ENCODE measurements at regions not wholly inside any gene's neighbourhood (a gene's known extent, or its start where the extent isn't known, plus 50 kb on each side); places are given as distances from the start of the nearest gene placed in this dataset.

GRCh38 chr20:57913156-57913930 lies 203.5 kb upstream of the PMEPA1 start:
- WGBS, 2 experiments (ENCODE audit: extremely low coverage in 2 of 2, insufficient read length in 1 of 2): 48% methylated on average over 2 of the region's 12 CpGs; no CpG with 5 or more reads in 1 of the 2 experiments
- H2BK120ac ChIP-seq (ENCODE audit: low read depth, low read length): no peak overlapping the region
- no peaks in the 10 kb centered on the region; the same call in 1 of the 2 replicates for H3K27me3 ChIP-seq (ENCODE audit: control insufficient read depth, insufficient read depth, low read length)

More at GRCh38 chr20:57913156-57913930, 203.5 kb upstream of the PMEPA1 start:
- no peaks in the 10 kb centered on the region for H3K36me3 ChIP-seq (ENCODE audit: control insufficient read depth, insufficient read depth, low read length)
- intact Hi-C loops (cut with micrococcal nuclease) (no loop called here), in situ Hi-C loops (cut with MboI; ENCODE audit: low sequenced_read_pairs) (no loop called here), dilution Hi-C loops (cut with HindIII; ENCODE audit: low sequenced_read_pairs, unreplicated experiment) (no loop called here)
- no peak overlapping the region for H3K9ac ChIP-seq (ENCODE audit: low read depth, low read length)
- no peak overlapping the region for H3K56ac ChIP-seq (ENCODE audit: extremely low read depth, insufficient read depth, low read length)
- no peak overlapping the region for H2BK5ac ChIP-seq (ENCODE audit: low read depth, low read length, poor library complexity, severe bottlenecking)
- H3K18ac ChIP-seq (ENCODE audit: low read depth, low read length): no peak overlapping the region
- no peak overlapping the region for H2BK15ac ChIP-seq (ENCODE audit: low read depth, low read length)
- H3K79me1 ChIP-seq (ENCODE audit: low read depth in 1 of 2, low read length in 2 of 2): no peaks in the 10 kb centered on the region
- TF ChIP-seq MXI1 (IDR thresholded peaks at IDR 0.05; ENCODE audit: borderline replicate concordance, low read depth, low read length) (no peak), FOS (IDR thresholded peaks at IDR 0.05; ENCODE audit: low read depth, low read length) (no peak), SMC3 (IDR thresholded peaks at IDR 0.05; ENCODE audit: low read depth, low read length) (no peak), MAZ (IDR thresholded peaks at IDR 0.05; ENCODE audit: borderline replicate concordance, low read depth, low read length) (no peak), NFE2L2 (IDR thresholded peaks at IDR 0.05; ENCODE audit: low read depth, low read length) (no peak), RAD21 (IDR thresholded peaks at IDR 0.05; ENCODE audit: low read length) (no peak), MAFK (IDR thresholded peaks at IDR 0.05; ENCODE audit: low read depth, low read length) (no peak), CEBPB (IDR thresholded peaks at IDR 0.05; ENCODE audit: low read depth, low read length) (no peak), RFX5 (IDR thresholded peaks at IDR 0.05; ENCODE audit: low read depth, low read length) (no peak), USF2 (IDR thresholded peaks at IDR 0.05; ENCODE audit: low read depth, low read length) (no peak), BHLHE40 (IDR thresholded peaks at IDR 0.05; ENCODE audit: low read depth, low read length) (no peak), RCOR1 (IDR thresholded peaks at IDR 0.05; ENCODE audit: insufficient replicate concordance, low read length) (no peak)
- TF ChIP-seq, protein P1, sequence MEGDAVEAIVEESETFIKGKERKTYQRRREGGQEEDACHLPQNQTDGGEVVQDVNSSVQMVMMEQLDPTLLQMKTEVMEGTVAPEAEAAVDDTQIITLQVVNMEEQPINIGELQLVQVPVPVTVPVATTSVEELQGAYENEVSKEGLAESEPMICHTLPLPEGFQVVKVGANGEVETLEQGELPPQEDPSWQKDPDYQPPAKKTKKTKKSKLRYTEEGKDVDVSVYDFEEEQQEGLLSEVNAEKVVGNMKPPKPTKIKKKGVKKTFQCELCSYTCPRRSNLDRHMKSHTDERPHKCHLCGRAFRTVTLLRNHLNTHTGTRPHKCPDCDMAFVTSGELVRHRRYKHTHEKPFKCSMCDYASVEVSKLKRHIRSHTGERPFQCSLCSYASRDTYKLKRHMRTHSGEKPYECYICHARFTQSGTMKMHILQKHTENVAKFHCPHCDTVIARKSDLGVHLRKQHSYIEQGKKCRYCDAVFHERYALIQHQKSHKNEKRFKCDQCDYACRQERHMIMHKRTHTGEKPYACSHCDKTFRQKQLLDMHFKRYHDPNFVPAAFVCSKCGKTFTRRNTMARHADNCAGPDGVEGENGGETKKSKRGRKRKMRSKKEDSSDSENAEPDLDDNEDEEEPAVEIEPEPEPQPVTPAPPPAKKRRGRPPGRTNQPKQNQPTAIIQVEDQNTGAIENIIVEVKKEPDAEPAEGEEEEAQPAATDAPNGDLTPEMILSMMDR (conservative IDR thresholded peaks at IDR 0.05; ENCODE audit: low read depth, low read length): no peak
- no TSS peak for BruUV-seq (replicated peaks)
- H4K8ac ChIP-seq (ENCODE audit: low read depth in 2 of 2, low read length in 2 of 2): no peak overlapping the region
- no peak overlapping the region for H3K4me2 ChIP-seq (ENCODE audit: low read depth, low read length)
- no peak overlapping the region for H4K91ac ChIP-seq (ENCODE audit: insufficient read depth, low read depth, low read length)
- H3K9me3 ChIP-seq (ENCODE audit: control insufficient read depth, insufficient read depth, low read length): no peaks in the 10 kb centered on the region
- no peaks in the 10 kb centered on the region for H3K9me1 ChIP-seq (ENCODE audit: insufficient read depth, low read length)
- H4K20me1 ChIP-seq (ENCODE audit: insufficient read depth, low read length): no peaks in the 10 kb centered on the region
- H3K14ac ChIP-seq (replicated peaks; ENCODE audit: low read depth, low read length): no peak overlapping the region
- H2AFZ ChIP-seq (replicated peaks; ENCODE audit: low read length, poor library complexity): no peak overlapping the region
- H3K23ac ChIP-seq (ENCODE audit: low read depth, low read length): no peak overlapping the region
- DNase-seq (no peak), ATAC-seq (ENCODE audit: low read depth) (no peak)
- no peak overlapping the region for H4K5ac ChIP-seq (ENCODE audit: low read depth, low read length)
- H3K4ac ChIP-seq (ENCODE audit: low read depth, low read length): no peak overlapping the region
- no peaks in the 10 kb centered on the region for H3K4me1 ChIP-seq (ENCODE audit: control insufficient read depth, insufficient read depth, low read length)
- no peak overlapping the region for H2AK9ac ChIP-seq (replicated peaks; ENCODE audit: low read depth, low read length, poor library complexity)
- no peak overlapping the region for H2BK20ac ChIP-seq (ENCODE audit: low read depth, low read length)
- no peak overlapping the region for H2AK5ac ChIP-seq (ENCODE audit: low read depth, low read length)
- POLR2A ChIA-PET (ENCODE audit: unreplicated experiment): no interaction called here
- CTCF ChIA-PET: interaction anchor here (0.7 kb wide), 1 partner anchor 14 kb away, joined by 3 read pairs; no protein-coding TSS in a partner anchor
- H3K4me3 ChIP-seq (ENCODE audit: insufficient read depth, low read depth, low read length): no peak overlapping the region
- no peak overlapping the region for H3K27ac ChIP-seq (ENCODE audit: insufficient read depth, low read length)

Measured in IMR-90 (cell line).